ENCODE measurements at regions not wholly inside any gene's neighbourhood (a gene's known extent, or its start where the extent isn't known, plus 50 kb on each side); places are given as distances from the start of the nearest gene placed in this dataset.

DNA sequence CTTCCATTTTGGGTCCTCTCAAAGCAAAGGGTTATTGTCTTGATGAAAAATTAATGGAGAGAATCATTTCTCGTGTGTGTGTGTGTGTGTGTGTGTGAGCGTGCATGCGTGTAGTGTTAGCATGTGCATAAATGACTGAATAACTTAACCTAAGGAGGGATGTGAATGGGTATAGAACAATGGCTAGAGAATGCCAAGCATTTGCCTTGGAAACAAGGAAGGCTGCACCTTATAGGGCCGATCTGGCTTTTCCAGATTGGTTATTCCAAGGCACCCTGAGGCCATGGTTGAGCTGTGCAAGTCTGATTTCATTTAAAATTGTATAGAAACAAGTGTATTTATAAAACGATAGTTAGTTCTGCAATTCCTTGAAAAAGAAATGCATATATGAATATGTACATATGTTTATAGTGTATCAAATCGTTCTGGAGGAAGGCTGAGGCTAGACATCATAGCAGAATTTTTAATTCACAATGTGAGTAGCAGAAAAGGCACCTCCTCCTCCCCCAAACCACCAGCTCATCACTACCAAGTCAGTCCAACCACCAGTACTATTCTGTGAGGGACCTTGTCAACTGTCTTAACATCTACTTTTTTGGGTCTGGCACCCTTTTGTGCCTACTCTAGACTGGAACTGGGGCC lies 322.7 kb upstream of the ISX start:
- H3K4me3 ChIP-seq (ENCODE audit: low read depth, low read length), result no peak overlapping the region
- in situ Hi-C loops (cut with HindIII; ENCODE audit: low sequenced_read_pairs), result no loop called here
- no peak for DNase-seq (ENCODE audit: low read depth, low spot score)
- TF ChIP-seq, protein P1, sequence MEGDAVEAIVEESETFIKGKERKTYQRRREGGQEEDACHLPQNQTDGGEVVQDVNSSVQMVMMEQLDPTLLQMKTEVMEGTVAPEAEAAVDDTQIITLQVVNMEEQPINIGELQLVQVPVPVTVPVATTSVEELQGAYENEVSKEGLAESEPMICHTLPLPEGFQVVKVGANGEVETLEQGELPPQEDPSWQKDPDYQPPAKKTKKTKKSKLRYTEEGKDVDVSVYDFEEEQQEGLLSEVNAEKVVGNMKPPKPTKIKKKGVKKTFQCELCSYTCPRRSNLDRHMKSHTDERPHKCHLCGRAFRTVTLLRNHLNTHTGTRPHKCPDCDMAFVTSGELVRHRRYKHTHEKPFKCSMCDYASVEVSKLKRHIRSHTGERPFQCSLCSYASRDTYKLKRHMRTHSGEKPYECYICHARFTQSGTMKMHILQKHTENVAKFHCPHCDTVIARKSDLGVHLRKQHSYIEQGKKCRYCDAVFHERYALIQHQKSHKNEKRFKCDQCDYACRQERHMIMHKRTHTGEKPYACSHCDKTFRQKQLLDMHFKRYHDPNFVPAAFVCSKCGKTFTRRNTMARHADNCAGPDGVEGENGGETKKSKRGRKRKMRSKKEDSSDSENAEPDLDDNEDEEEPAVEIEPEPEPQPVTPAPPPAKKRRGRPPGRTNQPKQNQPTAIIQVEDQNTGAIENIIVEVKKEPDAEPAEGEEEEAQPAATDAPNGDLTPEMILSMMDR (IDR thresholded peaks at IDR 0.05; ENCODE audit: low read depth, low read length), result no peak

GRCh38 chr22:34760276-34761008 lies 305.5 kb upstream of the ISX start:
- H3K4me3 ChIP-seq (ENCODE audit: low read depth, low read length), result no peak overlapping the region
- TF ChIP-seq, protein P1 (IDR thresholded peaks at IDR 0.05; ENCODE audit: low read depth, low read length), result no peak
- no peak for DNase-seq (ENCODE audit: low read depth, low spot score)
- in situ Hi-C loops (cut with HindIII; ENCODE audit: low sequenced_read_pairs), result no loop called here

- TF ChIP-seq, protein P1 (IDR thresholded peaks at IDR 0.05; ENCODE audit: low read depth, low read length), result no peak
- no peak overlapping the region for H3K4me3 ChIP-seq (ENCODE audit: low read depth, low read length)
- in situ Hi-C loops (cut with HindIII; ENCODE audit: low sequenced_read_pairs), result no loop called here
- no peak for DNase-seq (ENCODE audit: low read depth, low spot score)
Measured at GRCh38 chr22:34761111-34761510, 304.8 kb upstream of the ISX start.

DNA sequence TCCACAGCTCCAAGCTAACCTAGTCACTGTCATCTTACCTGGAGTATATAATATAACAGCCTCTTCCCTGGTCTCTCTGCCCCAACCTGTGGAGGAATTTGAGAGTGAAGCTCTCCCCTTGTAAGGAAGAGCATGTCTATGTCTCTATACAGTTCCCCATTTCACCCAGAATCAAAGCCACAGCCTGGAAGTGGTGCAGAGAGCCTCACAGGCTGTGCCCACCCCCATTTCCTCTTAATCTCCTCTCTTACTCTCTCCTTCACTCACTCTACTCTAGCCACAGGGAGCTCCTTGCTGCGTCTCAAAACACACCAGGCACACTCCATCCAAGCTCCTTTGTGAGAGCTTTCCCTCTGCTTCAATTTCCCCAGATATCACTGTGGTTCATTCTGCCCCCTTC lies 302.5 kb upstream of the ISX start:
- TF ChIP-seq, protein P1 (IDR thresholded peaks at IDR 0.05; ENCODE audit: low read depth, low read length), result no peak
- in situ Hi-C loops (cut with HindIII; ENCODE audit: low sequenced_read_pairs), result no loop called here
- H3K4me3 ChIP-seq (ENCODE audit: low read depth, low read length), result no peak overlapping the region
- DNase-seq (ENCODE audit: low read depth, low spot score), result no peak

DNA sequence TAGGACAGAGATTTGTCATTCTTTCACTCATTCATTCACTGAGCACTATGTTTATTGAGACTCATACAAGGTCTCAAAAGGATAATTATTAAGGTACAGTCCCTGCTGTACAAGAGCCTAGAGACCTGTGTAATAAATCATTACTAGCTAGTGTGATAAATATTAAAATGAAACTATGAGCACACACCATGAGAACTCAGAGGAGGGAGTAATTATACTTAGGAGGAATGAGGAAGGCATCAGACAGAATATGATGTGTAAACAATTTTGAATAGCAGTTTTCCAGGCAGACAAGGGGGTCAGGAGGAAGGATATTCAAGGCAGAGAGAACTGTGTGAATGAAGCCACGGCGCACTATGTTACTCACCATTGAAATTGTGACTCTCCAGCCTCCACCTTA lies 300.8 kb upstream of the ISX start:
- H3K4me3 ChIP-seq (ENCODE audit: low read depth, low read length), result no peak overlapping the region
- in situ Hi-C loops (cut with HindIII; ENCODE audit: low sequenced_read_pairs), result no loop called here
- no peak for DNase-seq (ENCODE audit: low read depth, low spot score)
- TF ChIP-seq, protein P1 (IDR thresholded peaks at IDR 0.05; ENCODE audit: low read depth, low read length), result no peak

- no peak overlapping the region for H3K4me3 ChIP-seq (ENCODE audit: low read depth, low read length)
- in situ Hi-C loops (cut with HindIII; ENCODE audit: low sequenced_read_pairs), result no loop called here
- TF ChIP-seq, protein P1 (IDR thresholded peaks at IDR 0.05; ENCODE audit: low read depth, low read length), result no peak
- DNase-seq (ENCODE audit: low read depth, low spot score), result no peak
Measured at GRCh38 chr22:34769361-34769760, 296.6 kb upstream of the ISX start.
